C4-2B (cell line): ENCODE measurements at regions not wholly inside any gene's neighbourhood (a gene's known extent, or its start where the extent isn't known, plus 50 kb on each side); places are given as distances from the start of the nearest gene placed in this dataset.

Experiments used
- CTCF ChIP-seq: fragments of 450-650 bp; conservative IDR thresholded peaks from 2 replicates; pipeline ENCODE4 v1.5.1; 2017; ENCODE audit warnings: mild to moderate bottlenecking
- ZFX ChIP-seq: fragments of 450-650 bp; IDR thresholded peaks from 2 replicates; pipeline ENCODE4 v1.6.1; 2017

DNA sequence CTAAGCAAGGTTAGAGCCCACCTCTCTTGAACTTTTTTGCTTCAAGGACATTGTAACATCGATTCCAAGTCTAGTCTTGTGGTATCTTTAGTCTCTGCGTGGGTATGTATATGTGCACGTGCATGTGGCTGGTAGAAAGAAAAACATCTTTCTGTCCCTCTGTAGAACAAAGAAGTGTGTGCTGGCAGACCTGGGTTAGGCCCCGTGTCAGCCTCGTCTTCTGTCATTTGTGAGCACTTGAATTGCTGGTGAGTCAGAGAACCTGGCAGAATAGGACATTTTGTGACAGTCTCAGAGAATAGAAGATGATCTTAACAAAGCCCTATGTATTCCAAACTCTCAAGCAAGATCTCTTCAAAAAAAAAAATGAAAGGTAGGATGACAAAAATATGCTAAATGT lies 102.2 kb upstream of the ATP10A start:
- TF ChIP-seq CTCF (no peak), ZFX (no peak)
